ENCODE measurements at regions not wholly inside any gene's neighbourhood (a gene's known extent, or its start where the extent isn't known, plus 50 kb on each side); places are given as distances from the start of the nearest gene placed in this dataset.

DNA sequence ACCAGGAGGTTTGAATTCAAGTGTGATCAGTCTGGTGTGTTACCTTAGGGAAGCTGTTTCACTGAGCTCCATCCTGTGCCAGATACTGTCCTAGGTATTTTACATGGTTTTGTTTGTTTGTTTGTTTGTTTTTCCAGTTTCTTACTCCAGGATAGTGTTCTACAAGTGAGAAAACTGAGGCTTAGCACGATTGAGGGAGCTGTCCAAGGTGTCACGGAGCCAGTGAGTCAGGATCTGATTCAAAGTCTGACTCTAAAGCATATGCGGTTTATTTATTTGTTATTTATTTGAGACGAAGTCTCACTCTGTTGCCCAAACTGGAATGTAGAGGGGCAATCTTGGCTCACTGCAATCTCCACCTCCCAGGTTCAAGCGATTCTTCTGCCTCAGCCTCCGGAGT is 79.7 kb upstream of the GNG2 start:
- CTCF ChIA-PET = interaction anchor here (0.7 to 3.9 kb wide), 7 partner anchors 59 to 497 kb away, joined by 3 to 38 read pairs (median 4); partner anchors contain the start of genes FRMD6 and GNG2
- peaks cover 44% of the 10 kb centered on the region for H3K27me3 Mint-ChIP-seq
- DNase-seq = no peak
- H3K36me3 Mint-ChIP-seq = peaks cover 3% of the 10 kb centered on the region
- peaks cover 20% of the 10 kb centered on the region for H3K4me1 Mint-ChIP-seq
- H3K4me3 Mint-ChIP-seq = no peak overlapping the region
- H3K9me3 Mint-ChIP-seq = peaks cover 4% of the 10 kb centered on the region
- H3K27ac Mint-ChIP-seq = no peak overlapping the region

GRCh38 chr14:51781381-51781780 is 79.0 kb upstream of the GNG2 start:
- Mint-ChIP-seq H3K4me1 (peaks cover 19% of the 10 kb centered on the region), H3K27ac (no peak overlapping the region), H3K4me3 (no peak overlapping the region), H3K36me3 (peaks cover 3% of the 10 kb centered on the region), H3K27me3 (peaks cover 45% of the 10 kb centered on the region), H3K9me3 (peaks cover 10% of the 10 kb centered on the region)
- CTCF ChIA-PET = interaction anchor here (0.8 to 3.9 kb wide), 3 partner anchors 79 to 498 kb away, joined by 3 to 38 read pairs (median 4); partner anchors contain the start of gene GNG2
- no peak for DNase-seq

DNA sequence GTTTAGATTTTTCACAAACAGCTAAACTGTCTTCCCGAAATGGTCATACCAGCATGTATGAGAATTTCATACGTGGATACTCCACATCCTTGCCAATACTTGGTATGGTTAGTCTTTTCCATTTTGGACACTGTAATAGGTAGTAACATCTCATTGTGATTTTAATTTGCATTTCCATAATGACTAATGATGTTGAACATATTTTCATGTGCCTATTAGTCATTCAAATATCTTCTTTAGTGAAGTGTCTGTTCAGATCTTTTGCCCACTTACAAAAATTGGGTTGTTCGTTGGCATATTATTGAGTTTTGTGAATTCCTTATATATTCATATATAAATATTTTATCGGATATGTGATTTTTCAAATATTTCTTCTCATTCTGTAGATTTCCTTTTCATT is 78.0 kb upstream of the GNG2 start:
- Mint-ChIP-seq H3K4me1 (peaks cover 19% of the 10 kb centered on the region), H3K27ac (no peak overlapping the region), H3K4me3 (no peak overlapping the region), H3K27me3 (peaks cover 51% of the 10 kb centered on the region), H3K36me3 (peaks cover 3% of the 10 kb centered on the region), H3K9me3 (peaks cover 17% of the 10 kb centered on the region)
- CTCF ChIA-PET = interaction anchor here (3.9 kb wide), 1 partner anchor 197 kb away, joined by 38 read pairs; no protein-coding TSS in a partner anchor
- DNase-seq = no peak

DNA sequence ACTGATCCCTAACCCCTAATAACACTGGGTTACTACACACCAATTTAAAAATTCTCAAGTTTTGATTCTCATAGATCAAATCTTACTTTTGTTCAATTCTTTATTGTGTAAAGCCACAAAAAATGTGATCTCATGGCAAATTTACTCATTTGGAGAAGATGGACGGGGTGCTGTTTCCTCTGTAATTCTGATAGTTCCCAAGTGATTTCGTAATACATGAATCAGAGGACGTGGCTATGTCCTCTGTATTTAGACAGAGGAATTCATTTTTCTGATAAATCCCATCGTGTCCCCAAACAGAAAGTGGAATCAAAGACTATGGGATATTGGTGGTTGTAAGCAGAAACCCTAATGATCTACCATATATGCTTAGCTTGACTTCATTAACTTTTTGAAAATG is 76.6 kb upstream of the GNG2 start:
- peaks cover 47% of the 10 kb centered on the region for H3K27me3 Mint-ChIP-seq
- H3K36me3 Mint-ChIP-seq = peaks cover 3% of the 10 kb centered on the region
- H3K4me1 Mint-ChIP-seq = peaks cover 19% of the 10 kb centered on the region
- H3K27ac Mint-ChIP-seq = no peak overlapping the region
- no peak for DNase-seq
- CTCF ChIA-PET = no interaction called here
- H3K4me3 Mint-ChIP-seq = no peak overlapping the region
- peaks cover 21% of the 10 kb centered on the region for H3K9me3 Mint-ChIP-seq

- CTCF ChIA-PET = interaction anchor here (0.5 kb wide), 1 partner anchor 688 kb away, joined by 3 read pairs; no protein-coding TSS in a partner anchor
- DNase-seq = no peak
- Mint-ChIP-seq H3K27ac (no peak overlapping the region), H3K4me1 (peaks cover 19% of the 10 kb centered on the region), H3K36me3 (peaks cover 3% of the 10 kb centered on the region), H3K9me3 (peaks cover 21% of the 10 kb centered on the region), H3K4me3 (no peak overlapping the region), H3K27me3 (peaks cover 47% of the 10 kb centered on the region)
These were observed 75.9 kb upstream of the GNG2 start for GRCh38 chr14:51784466-51784865.

DNA sequence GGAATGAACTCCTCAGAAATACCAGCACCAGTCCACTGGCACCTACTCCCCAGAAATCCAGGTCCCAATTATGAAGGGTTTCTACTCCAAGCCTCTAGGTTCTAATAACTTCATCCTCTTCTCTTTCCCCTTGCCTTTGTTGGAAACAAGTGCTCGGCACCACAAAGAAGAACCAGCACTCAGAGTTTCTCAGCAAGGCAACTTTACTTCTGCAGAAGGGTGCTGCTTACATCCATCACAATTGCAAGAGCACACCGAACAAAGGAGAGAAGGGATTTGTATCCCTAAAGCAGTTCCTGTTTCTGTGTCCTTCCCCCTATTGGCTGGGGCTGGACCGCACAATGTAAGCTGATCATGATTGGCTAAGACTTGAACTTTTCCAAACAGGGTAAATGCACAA is 74.2 kb upstream of the GNG2 start:
- CTCF ChIA-PET = no interaction called here
- Mint-ChIP-seq H3K36me3 (peaks cover 3% of the 10 kb centered on the region), H3K4me3 (no peak overlapping the region), H3K27me3 (peaks cover 51% of the 10 kb centered on the region), H3K27ac (no peak overlapping the region), H3K4me1 (peaks cover 7% of the 10 kb centered on the region), H3K9me3 (peaks cover 21% of the 10 kb centered on the region)
- no peak for DNase-seq

DNA sequence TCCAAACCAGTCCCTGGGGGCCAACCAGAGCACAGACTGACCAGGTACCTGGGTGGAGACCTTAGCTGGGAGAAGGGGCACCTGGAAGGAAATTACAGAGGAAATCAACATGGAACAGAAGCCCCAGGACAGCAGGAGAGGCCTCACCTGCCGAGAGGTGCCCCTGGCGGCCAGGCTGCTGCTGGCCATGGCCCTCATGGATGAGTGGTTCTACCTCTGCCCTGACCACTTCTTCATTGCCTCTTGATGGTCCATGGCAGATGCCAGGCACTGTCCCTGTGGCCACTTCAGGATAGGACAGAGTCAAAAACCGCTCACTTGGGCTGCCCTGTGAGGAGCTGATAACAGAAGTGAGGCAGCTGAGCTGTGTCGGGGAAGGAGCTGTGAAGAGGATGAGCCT is 73.1 kb upstream of the GNG2 start:
- DNase-seq = no peak
- CTCF ChIA-PET = no interaction called here
- Mint-ChIP-seq H3K4me1 (no peaks in the 10 kb centered on the region), H3K4me3 (no peak overlapping the region), H3K36me3 (peaks cover 3% of the 10 kb centered on the region), H3K9me3 (peaks cover 21% of the 10 kb centered on the region), H3K27ac (no peak overlapping the region), H3K27me3 (peaks cover 52% of the 10 kb centered on the region)

DNA sequence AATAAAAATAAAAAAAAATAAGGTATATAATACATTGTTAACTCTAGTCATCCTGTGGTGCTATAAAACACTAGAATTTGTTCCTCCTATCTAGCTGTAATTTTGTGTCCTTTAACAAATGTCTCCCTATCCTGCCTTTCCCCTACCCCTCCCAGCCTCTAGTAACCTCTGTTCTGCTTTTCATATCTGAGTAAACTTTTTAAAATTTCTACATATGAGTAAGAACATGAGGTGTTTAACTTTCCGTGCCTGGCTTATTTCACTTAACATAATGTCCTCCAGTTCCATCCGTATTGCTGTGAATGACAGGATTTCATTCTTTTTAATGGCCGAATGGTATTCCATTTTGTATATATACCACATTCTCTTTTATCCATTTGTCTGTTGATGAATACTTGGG is 71.3 kb upstream of the GNG2 start:
- no peak overlapping the region for H3K27ac Mint-ChIP-seq
- peaks cover 21% of the 10 kb centered on the region for H3K9me3 Mint-ChIP-seq
- peaks cover 3% of the 10 kb centered on the region for H3K36me3 Mint-ChIP-seq
- H3K4me3 Mint-ChIP-seq = no peak overlapping the region
- no peak for DNase-seq
- CTCF ChIA-PET = no interaction called here
- H3K4me1 Mint-ChIP-seq = no peaks in the 10 kb centered on the region
- H3K27me3 Mint-ChIP-seq = peaks cover 48% of the 10 kb centered on the region

GRCh38 chr14:51789596-51789995 is 70.8 kb upstream of the GNG2 start:
- no peak for DNase-seq
- Mint-ChIP-seq H3K4me1 (no peaks in the 10 kb centered on the region), H3K9me3 (peaks cover 21% of the 10 kb centered on the region), H3K4me3 (no peak overlapping the region), H3K27me3 (peaks cover 45% of the 10 kb centered on the region), H3K36me3 (peaks cover 3% of the 10 kb centered on the region), H3K27ac (no peak overlapping the region)
- CTCF ChIA-PET = no interaction called here

DNA sequence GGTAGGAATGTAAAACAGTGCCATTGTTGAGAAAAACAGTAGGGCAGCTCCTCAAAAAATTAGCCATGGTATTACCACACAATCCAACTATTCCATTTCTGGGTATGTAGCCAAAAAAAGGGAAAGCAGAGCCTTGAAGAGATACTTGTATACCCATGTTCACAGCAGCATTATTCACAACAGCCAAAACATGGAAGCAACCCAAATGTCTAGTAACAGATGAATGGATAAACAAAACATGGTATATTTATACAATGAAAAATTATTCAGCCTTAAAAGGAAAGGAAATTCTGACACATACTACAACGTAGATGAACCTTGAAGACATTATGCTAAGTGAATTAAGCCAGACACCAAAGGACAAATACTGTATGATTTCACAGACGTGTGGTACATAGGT is 67.6 kb upstream of the GNG2 start:
- H3K27me3 Mint-ChIP-seq = peaks cover 22% of the 10 kb centered on the region
- peaks cover 2% of the 10 kb centered on the region for H3K9me3 Mint-ChIP-seq
- no peak for DNase-seq
- CTCF ChIA-PET = no interaction called here
- no peak overlapping the region for H3K27ac Mint-ChIP-seq
- no peaks in the 10 kb centered on the region for H3K36me3 Mint-ChIP-seq
- no peak overlapping the region for H3K4me3 Mint-ChIP-seq
- no peaks in the 10 kb centered on the region for H3K4me1 Mint-ChIP-seq

GRCh38 chr14:51805541-51805940 is 54.9 kb upstream of the GNG2 start:
- H3K27me3 Mint-ChIP-seq = peaks cover 26% of the 10 kb centered on the region
- no peak for DNase-seq
- H3K9me3 Mint-ChIP-seq = peaks cover 16% of the 10 kb centered on the region
- no peak overlapping the region for H3K4me3 Mint-ChIP-seq
- CTCF ChIA-PET = interaction anchor here (1.3 kb wide), 1 partner anchor 20 kb away, joined by 3 read pairs; no protein-coding TSS in a partner anchor
- no peaks in the 10 kb centered on the region for H3K4me1 Mint-ChIP-seq
- H3K27ac Mint-ChIP-seq = no peak overlapping the region
- peaks cover 2% of the 10 kb centered on the region for H3K36me3 Mint-ChIP-seq

DNA sequence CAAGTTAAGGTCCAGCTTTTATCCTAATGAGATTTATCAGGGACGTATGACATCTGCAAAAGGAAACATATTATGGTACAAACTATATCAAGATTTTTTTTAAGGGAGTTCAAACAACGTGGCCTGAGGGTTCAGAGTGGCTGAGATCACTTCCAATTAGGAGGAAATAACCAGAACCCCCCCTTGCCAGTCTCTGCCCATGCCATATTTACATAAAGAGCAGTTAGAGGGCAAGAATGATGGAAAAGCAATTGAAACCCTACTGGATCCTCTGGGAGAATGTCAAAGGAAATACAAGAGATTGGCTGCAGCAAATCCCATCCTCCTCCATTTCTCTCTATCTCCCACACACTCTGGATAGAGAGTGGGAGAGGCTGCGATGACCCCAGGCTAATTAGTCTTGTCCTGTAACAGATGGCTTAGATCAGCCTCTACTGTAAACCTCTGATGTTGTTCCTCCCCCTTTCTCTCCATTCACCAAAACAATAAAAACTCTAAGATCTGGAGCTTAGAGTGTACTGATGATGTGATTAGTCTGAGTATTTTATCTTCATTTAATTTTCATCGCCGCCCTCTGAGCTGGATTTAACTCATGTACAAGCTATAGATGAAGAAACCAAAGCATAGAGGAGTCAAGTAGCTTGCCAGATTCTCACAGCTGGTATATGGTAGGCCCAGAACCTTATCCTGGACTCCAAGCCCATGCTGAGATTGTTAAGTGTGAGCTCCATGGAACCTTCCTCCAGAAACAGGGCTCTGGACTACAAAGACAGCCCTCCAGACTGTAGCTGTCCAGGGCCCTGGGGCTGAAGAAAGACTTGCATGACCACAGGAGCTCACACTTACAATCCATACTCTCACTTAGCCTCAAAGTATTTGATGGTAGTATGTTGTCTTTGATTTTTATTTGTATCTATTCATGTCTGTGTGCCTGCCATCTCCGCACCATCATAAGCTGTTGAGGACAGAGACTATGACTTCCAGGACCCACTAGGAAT is 54.1 kb upstream of the GNG2 start:
- no peak for DNase-seq
- CTCF ChIA-PET = interaction anchor here (1.3 kb wide), 1 partner anchor 21 kb away, joined by 3 read pairs; no protein-coding TSS in a partner anchor
- H3K27me3 Mint-ChIP-seq = peaks cover 28% of the 10 kb centered on the region

GRCh38 chr14:51807356-51807755 is 53.1 kb upstream of the GNG2 start:
- CTCF ChIA-PET = no interaction called here
- no peak overlapping the region for H3K27ac Mint-ChIP-seq
- DNase-seq = no peak
- H3K4me3 Mint-ChIP-seq = no peak overlapping the region
- peaks cover 2% of the 10 kb centered on the region for H3K36me3 Mint-ChIP-seq
- peaks cover 16% of the 10 kb centered on the region for H3K9me3 Mint-ChIP-seq
- H3K27me3 Mint-ChIP-seq = peaks cover 24% of the 10 kb centered on the region
- no peaks in the 10 kb centered on the region for H3K4me1 Mint-ChIP-seq

More for the DNA sequence above, 54.1 kb upstream of the GNG2 start:
- no peaks in the 10 kb centered on the region for H3K4me1 Mint-ChIP-seq
- no peak overlapping the region for H3K27ac Mint-ChIP-seq
- peaks cover 16% of the 10 kb centered on the region for H3K9me3 Mint-ChIP-seq
- H3K36me3 Mint-ChIP-seq = peaks cover 2% of the 10 kb centered on the region
- no peak overlapping the region for H3K4me3 Mint-ChIP-seq
